ENCODE measurements at regions not wholly inside any gene's neighbourhood (a gene's known extent, or its start where the extent isn't known, plus 50 kb on each side); places are given as distances from the start of the nearest gene placed in this dataset.

DNA sequence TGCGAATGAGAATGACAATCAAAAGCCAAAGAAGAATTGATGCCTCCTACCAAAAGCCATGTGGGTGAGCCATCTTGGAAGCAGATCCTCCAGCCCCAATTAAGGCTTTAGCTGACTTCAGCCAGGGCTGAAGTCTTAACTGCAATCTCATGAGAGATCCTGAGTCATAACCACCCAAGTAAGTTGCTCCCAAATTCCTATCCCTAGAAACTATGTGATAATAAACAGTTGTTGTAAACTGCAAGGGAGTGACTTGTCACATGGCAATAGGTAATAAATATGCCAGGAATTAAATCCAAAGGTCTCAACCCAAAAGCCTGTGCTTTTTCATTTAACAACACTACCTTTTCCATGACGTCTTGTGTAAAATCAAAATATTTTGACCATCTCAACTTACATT is 154.2 kb upstream of the TBL1X start:
- no TSS peak for BruUV-seq (replicated peaks)
- TF ChIP-seq EZH2phosphoT487 (IDR thresholded peaks at IDR 0.05; ENCODE audit: borderline replicate concordance, low read length) (no peak), EZH2 (IDR thresholded peaks at IDR 0.05; ENCODE audit: low read length, unreplicated experiment) (no peak)
- TF ChIP-seq, protein P1, sequence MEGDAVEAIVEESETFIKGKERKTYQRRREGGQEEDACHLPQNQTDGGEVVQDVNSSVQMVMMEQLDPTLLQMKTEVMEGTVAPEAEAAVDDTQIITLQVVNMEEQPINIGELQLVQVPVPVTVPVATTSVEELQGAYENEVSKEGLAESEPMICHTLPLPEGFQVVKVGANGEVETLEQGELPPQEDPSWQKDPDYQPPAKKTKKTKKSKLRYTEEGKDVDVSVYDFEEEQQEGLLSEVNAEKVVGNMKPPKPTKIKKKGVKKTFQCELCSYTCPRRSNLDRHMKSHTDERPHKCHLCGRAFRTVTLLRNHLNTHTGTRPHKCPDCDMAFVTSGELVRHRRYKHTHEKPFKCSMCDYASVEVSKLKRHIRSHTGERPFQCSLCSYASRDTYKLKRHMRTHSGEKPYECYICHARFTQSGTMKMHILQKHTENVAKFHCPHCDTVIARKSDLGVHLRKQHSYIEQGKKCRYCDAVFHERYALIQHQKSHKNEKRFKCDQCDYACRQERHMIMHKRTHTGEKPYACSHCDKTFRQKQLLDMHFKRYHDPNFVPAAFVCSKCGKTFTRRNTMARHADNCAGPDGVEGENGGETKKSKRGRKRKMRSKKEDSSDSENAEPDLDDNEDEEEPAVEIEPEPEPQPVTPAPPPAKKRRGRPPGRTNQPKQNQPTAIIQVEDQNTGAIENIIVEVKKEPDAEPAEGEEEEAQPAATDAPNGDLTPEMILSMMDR (conservative IDR thresholded peaks at IDR 0.05; ENCODE audit: low read depth, low read length): no peak
- ChIA-PET POLR2A (ENCODE audit: unreplicated experiment) (no interaction called here), CTCF (interaction anchor here (0.6 kb wide), 1 partner anchor 152 kb away, joined by 3 read pairs; no protein-coding TSS in a partner anchor)
- H3K9ac ChIP-seq (ENCODE audit: low read length): no peak overlapping the region
- H3K4me1 ChIP-seq (ENCODE audit: insufficient read depth, low read length): 0 out of 2 replicates have a peak, but pooled peaks cover 3% of the 10 kb centered on the region
- H3K27me3 ChIP-seq (ENCODE audit: low read length): no peaks in the 10 kb centered on the region
- H3K79me2 ChIP-seq (ENCODE audit: low read length): no peaks in the 10 kb centered on the region
- no peaks in the 10 kb centered on the region for H3F3A ChIP-seq (ENCODE audit: low read length, unreplicated experiment)
- H3K4me3 ChIP-seq (ENCODE audit: low read length): no peak overlapping the region
- ATAC-seq (peak; percentile 64; the same call in 1 of the 2 replicates), DNase-seq (peak; percentile 63)
- no peaks in the 10 kb centered on the region for H3K36me3 ChIP-seq (ENCODE audit: low read depth, low read length)
- 0 out of 2 replicates have a peak overlapping the region, but pooled peaks have one; percentile 25 for H3K27ac ChIP-seq (ENCODE audit: low read length)
- intact Hi-C loops (cut with micrococcal nuclease): no loop called here
- H3K4me2 ChIP-seq (ENCODE audit: low read length): no peak overlapping the region
- H2AFZ ChIP-seq (ENCODE audit: low read length): no peak overlapping the region
- no peaks in the 10 kb centered on the region for H4K20me1 ChIP-seq (ENCODE audit: low read length)
- no peaks in the 10 kb centered on the region for H3K9me2 ChIP-seq (replicated peaks; ENCODE audit: low read length)
- H3K9me3 ChIP-seq (ENCODE audit: low read length): no peaks in the 10 kb centered on the region

DNA sequence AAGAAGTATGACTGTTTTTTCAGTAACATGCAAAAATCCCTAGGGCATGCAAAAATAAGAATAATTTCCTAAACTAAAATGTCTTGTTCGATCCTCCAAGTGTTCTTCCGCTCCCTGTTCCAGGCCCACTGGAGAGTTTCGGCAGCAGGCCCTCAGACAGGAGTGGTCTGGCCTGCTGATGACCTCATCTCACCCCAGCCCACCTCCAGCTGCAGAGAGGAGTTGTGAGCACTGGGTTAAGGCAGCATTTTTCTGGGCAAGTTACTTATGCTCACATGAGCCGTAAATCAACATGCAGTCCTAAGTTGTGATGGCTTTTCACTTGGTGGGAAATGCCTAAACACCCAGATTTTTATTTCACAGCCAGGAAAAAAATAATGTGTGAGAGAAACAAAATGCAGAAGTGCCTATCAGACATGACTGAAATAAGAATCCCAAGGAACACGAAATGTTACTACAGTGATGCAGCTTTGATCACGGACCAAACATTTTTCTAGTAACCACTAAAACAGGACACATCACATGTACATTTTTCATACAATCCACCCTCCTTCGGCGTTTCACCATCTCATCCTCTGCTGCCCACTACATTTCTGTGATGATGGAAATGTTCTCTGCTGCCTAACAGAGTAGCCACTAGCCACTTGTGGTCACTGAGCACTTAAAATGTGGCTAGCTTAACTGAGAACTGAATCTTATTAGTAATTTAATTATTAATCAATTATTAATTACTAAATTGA is 153.3 kb upstream of the TBL1X start:
- H3K4me2 ChIP-seq (ENCODE audit: low read length): no peak overlapping the region
- no peak overlapping the region for H3K4me3 ChIP-seq (ENCODE audit: low read length)
- H3K4me1 ChIP-seq (ENCODE audit: insufficient read depth, low read length): 0 out of 2 replicates have a peak, but pooled peaks cover 3% of the 10 kb centered on the region
- no peaks in the 10 kb centered on the region for H3K9me3 ChIP-seq (ENCODE audit: low read length)
- intact Hi-C loops (cut with micrococcal nuclease): no loop called here
- no peaks in the 10 kb centered on the region for H3K36me3 ChIP-seq (ENCODE audit: low read depth, low read length)
- H3K79me2 ChIP-seq (ENCODE audit: low read length): no peaks in the 10 kb centered on the region
- no peaks in the 10 kb centered on the region for H3K27me3 ChIP-seq (ENCODE audit: low read length)
- H2AFZ ChIP-seq (ENCODE audit: low read length): no peak overlapping the region
- no peak overlapping the region for H3K27ac ChIP-seq (ENCODE audit: low read length)
- no peaks in the 10 kb centered on the region for H4K20me1 ChIP-seq (ENCODE audit: low read length)
- DNase-seq: no peak
- H3K9ac ChIP-seq (ENCODE audit: low read length): no peak overlapping the region
- CTCF ChIA-PET: no interaction called here
- no peak for ATAC-seq
- H3F3A ChIP-seq (ENCODE audit: low read length, unreplicated experiment): no peaks in the 10 kb centered on the region
- TF ChIP-seq, protein P1 (conservative IDR thresholded peaks at IDR 0.05; ENCODE audit: low read depth, low read length): no peak
- TF ChIP-seq EZH2phosphoT487 (IDR thresholded peaks at IDR 0.05; ENCODE audit: borderline replicate concordance, low read length): no peak
- no peak for TF ChIP-seq EZH2 (IDR thresholded peaks at IDR 0.05; ENCODE audit: low read length, unreplicated experiment)
- no TSS peak for BruUV-seq (replicated peaks)
- no peaks in the 10 kb centered on the region for H3K9me2 ChIP-seq (replicated peaks; ENCODE audit: low read length)
- POLR2A ChIA-PET (ENCODE audit: unreplicated experiment): no interaction called here

Measured in PC-3 (cell line).